ENCODE measurements at regions not wholly inside any gene's neighbourhood (a gene's known extent, or its start where the extent isn't known, plus 50 kb on each side); places are given as distances from the start of the nearest gene placed in this dataset.

GRCh38 chr1:199020051-199020450 lies 381.2 kb downstream of the PTPRC start:
- TF ChIP-seq TAF1 (IDR thresholded peaks at IDR 0.05; ENCODE audit: borderline replicate concordance, insufficient read depth, low read length) (no peak), POLR2AphosphoS5 (IDR thresholded peaks at IDR 0.05; ENCODE audit: low read depth, low read length) (no peak), SIN3A (IDR thresholded peaks at IDR 0.05; ENCODE audit: borderline replicate concordance, insufficient read depth, low read length) (no peak)

Measured in PFSK-1 (cell line).